ENCODE measurements at regions not wholly inside any gene's neighbourhood (a gene's known extent, or its start where the extent isn't known, plus 50 kb on each side); places are given as distances from the start of the nearest gene placed in this dataset.

DNA sequence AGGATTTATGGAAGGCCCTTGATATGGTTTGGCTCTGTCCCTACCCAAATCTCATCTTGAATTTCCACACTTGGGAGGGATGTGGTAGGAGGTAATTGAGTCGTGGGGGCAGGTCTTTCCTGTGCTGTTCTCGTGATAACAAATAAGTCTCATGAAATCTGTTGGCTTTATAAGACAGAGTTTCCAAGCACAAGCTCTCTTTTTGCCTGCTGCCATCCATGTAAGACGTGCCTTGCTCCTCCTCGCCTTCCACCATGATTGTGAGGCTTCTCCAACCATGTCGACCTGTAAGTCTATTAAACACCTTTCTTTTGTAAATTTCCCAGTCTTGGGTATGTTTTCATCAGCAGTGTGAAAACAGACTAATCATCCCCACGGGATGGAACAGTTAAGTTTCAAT, 557.2 kb upstream of the ISX start:
- H3K9me3 Mint-ChIP-seq: no peaks in the 10 kb centered on the region
- Histone ChIP-seq H3K79me2 (ENCODE audit: low read depth) (no peaks in the 10 kb centered on the region), H3K36me3 (no peaks in the 10 kb centered on the region), H3F3A (ENCODE audit: low read depth) (no peaks in the 10 kb centered on the region), H4K20me1 (ENCODE audit: low read depth) (no peaks in the 10 kb centered on the region), H3K4me3 (no peak overlapping the region), H2AFZ (replicated peaks) (no peak overlapping the region), H3K4me1 (no peaks in the 10 kb centered on the region), H3K27me3 (no peaks in the 10 kb centered on the region), H3K4me2 (no peak overlapping the region), H3K9me3 (ENCODE audit: low read depth) (no peaks in the 10 kb centered on the region), H3K9ac (no peak overlapping the region), H3K27ac (no peak overlapping the region)
- no peak overlapping the region for H3K4me3 Mint-ChIP-seq
- H3K4me1 Mint-ChIP-seq: no peaks in the 10 kb centered on the region
- H3K27me3 Mint-ChIP-seq (ENCODE audit: insufficient read depth, low read depth): no peaks in the 10 kb centered on the region
- no peak for DNase-seq (ENCODE audit: low spot score)
- no peaks in the 10 kb centered on the region for H3K36me3 Mint-ChIP-seq
- no peak overlapping the region for H3K27ac Mint-ChIP-seq
- TF ChIP-seq EZH2 (IDR thresholded peaks at IDR 0.05): no peak
- no peak for TF ChIP-seq EZH2phosphoT487 (IDR thresholded peaks at IDR 0.05)
- TF ChIP-seq, protein P1, sequence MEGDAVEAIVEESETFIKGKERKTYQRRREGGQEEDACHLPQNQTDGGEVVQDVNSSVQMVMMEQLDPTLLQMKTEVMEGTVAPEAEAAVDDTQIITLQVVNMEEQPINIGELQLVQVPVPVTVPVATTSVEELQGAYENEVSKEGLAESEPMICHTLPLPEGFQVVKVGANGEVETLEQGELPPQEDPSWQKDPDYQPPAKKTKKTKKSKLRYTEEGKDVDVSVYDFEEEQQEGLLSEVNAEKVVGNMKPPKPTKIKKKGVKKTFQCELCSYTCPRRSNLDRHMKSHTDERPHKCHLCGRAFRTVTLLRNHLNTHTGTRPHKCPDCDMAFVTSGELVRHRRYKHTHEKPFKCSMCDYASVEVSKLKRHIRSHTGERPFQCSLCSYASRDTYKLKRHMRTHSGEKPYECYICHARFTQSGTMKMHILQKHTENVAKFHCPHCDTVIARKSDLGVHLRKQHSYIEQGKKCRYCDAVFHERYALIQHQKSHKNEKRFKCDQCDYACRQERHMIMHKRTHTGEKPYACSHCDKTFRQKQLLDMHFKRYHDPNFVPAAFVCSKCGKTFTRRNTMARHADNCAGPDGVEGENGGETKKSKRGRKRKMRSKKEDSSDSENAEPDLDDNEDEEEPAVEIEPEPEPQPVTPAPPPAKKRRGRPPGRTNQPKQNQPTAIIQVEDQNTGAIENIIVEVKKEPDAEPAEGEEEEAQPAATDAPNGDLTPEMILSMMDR (IDR thresholded peaks at IDR 0.05): no peak

DNA sequence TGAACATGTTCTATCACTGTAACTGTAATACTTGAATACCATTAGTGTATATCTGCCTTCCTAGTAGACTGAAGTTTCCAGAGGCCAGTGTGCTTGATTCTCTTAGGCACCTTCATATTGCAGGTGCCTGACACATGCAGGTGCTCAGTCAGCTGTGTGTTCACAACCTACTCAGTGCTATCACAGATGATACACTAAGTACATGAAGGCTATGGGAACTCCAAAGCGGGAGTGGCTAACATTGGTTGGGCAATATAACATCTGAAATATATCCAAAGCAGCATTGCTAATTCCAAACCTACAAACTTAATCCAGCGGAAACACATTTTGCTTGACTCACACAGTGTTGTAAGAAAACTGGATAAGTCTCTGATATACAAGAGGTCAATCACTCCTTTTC, 539.3 kb upstream of the ISX start:
- Histone ChIP-seq H3K79me2 (ENCODE audit: low read depth) (no peaks in the 10 kb centered on the region), H3K9me3 (ENCODE audit: low read depth) (no peaks in the 10 kb centered on the region), H3K4me1 (no peaks in the 10 kb centered on the region), H3K36me3 (no peaks in the 10 kb centered on the region), H3K27ac (no peak overlapping the region), H3K4me3 (no peak overlapping the region), H2AFZ (replicated peaks) (no peak overlapping the region), H3K4me2 (no peak overlapping the region), H3K9ac (no peak overlapping the region), H3F3A (ENCODE audit: low read depth) (no peaks in the 10 kb centered on the region), H3K27me3 (no peaks in the 10 kb centered on the region), H4K20me1 (ENCODE audit: low read depth) (no peaks in the 10 kb centered on the region)
- no peak overlapping the region for H3K27ac Mint-ChIP-seq
- no peaks in the 10 kb centered on the region for H3K4me1 Mint-ChIP-seq
- no peak overlapping the region for H3K4me3 Mint-ChIP-seq
- H3K36me3 Mint-ChIP-seq: no peaks in the 10 kb centered on the region
- DNase-seq (ENCODE audit: low spot score): no peak
- no peaks in the 10 kb centered on the region for H3K27me3 Mint-ChIP-seq (ENCODE audit: insufficient read depth, low read depth)
- TF ChIP-seq EZH2 (IDR thresholded peaks at IDR 0.05): no peak
- TF ChIP-seq, protein P1 (IDR thresholded peaks at IDR 0.05): no peak
- no peak for TF ChIP-seq EZH2phosphoT487 (IDR thresholded peaks at IDR 0.05)
- H3K9me3 Mint-ChIP-seq: no peaks in the 10 kb centered on the region

DNA sequence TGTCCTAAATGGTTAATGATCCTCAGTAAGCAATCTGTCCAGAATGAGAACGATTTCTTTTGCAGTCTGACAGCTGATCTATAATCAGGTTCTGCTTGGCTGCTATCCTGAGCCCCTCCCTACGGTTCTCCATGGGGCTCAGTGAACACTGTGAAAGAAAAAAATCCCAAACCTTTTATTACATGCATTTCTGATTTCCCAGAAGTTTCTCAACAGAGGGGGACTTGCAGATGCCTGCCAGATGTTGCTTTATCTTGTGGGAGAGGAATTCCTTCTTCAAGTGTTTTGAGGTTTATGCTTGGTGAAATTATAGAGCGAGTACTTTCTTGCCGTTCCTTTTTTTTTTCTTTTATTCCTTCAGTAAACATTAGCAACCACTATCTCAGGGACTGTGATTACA, 531.9 kb upstream of the ISX start:
- no peak overlapping the region for H3K27ac ChIP-seq
- no peaks in the 10 kb centered on the region for H3K36me3 ChIP-seq
- no peaks in the 10 kb centered on the region for H3K79me2 ChIP-seq (ENCODE audit: low read depth)
- H2AFZ ChIP-seq (replicated peaks): no peak overlapping the region
- Mint-ChIP-seq H3K36me3 (no peaks in the 10 kb centered on the region), H3K27ac (no peak overlapping the region), H3K27me3 (ENCODE audit: insufficient read depth, low read depth) (peaks cover 3% of the 10 kb centered on the region), H3K9me3 (no peaks in the 10 kb centered on the region), H3K4me1 (peaks cover 7% of the 10 kb centered on the region), H3K4me3 (no peak overlapping the region)
- H3K9me3 ChIP-seq (ENCODE audit: low read depth): no peaks in the 10 kb centered on the region
- no peaks in the 10 kb centered on the region for H3K4me1 ChIP-seq
- no peak overlapping the region for H3K9ac ChIP-seq
- no peaks in the 10 kb centered on the region for H3K27me3 ChIP-seq
- no peak for DNase-seq (ENCODE audit: low spot score)
- no peak overlapping the region for H3K4me3 ChIP-seq
- no peak for TF ChIP-seq EZH2phosphoT487 (IDR thresholded peaks at IDR 0.05)
- TF ChIP-seq, protein P1 (IDR thresholded peaks at IDR 0.05): no peak
- TF ChIP-seq EZH2 (IDR thresholded peaks at IDR 0.05): no peak
- H4K20me1 ChIP-seq (ENCODE audit: low read depth): no peaks in the 10 kb centered on the region
- H3F3A ChIP-seq (ENCODE audit: low read depth): no peaks in the 10 kb centered on the region
- no peak overlapping the region for H3K4me2 ChIP-seq

DNA sequence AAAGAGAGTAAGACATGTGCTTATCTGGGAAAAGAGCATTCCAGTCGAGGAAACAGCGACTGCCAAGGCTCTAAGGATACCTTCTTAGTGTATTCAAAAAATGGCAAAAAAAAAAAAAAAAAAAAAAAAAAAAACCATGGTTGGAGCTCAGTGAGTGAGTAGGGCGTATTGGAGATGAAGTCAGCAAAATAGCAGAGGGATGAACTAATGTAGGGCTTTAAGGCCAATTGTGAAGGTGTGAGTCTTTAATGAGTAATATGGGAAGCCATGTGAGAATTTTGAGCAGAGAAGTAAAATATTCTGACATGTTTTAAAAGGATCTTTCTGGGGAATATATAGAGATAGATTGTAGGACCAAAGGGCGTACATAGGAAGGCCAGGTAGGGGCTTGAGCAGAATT, 498.6 kb upstream of the ISX start:
- Mint-ChIP-seq H3K27me3 (ENCODE audit: insufficient read depth, low read depth) (peaks cover 2% of the 10 kb centered on the region), H3K27ac (no peak overlapping the region), H3K4me3 (no peak overlapping the region), H3K4me1 (peaks cover 3% of the 10 kb centered on the region), H3K9me3 (no peaks in the 10 kb centered on the region), H3K36me3 (no peaks in the 10 kb centered on the region)
- Histone ChIP-seq H3K27ac (no peak overlapping the region), H3K4me3 (no peak overlapping the region), H2AFZ (replicated peaks) (no peak overlapping the region), H3K27me3 (no peaks in the 10 kb centered on the region), H3K4me2 (no peak overlapping the region), H3K4me1 (no peaks in the 10 kb centered on the region), H3K79me2 (ENCODE audit: low read depth) (no peaks in the 10 kb centered on the region), H4K20me1 (ENCODE audit: low read depth) (no peaks in the 10 kb centered on the region), H3K9ac (no peak overlapping the region), H3K36me3 (no peaks in the 10 kb centered on the region), H3K9me3 (ENCODE audit: low read depth) (no peaks in the 10 kb centered on the region), H3F3A (ENCODE audit: low read depth) (no peaks in the 10 kb centered on the region)
- DNase-seq (ENCODE audit: low spot score): no peak
- TF ChIP-seq, protein P1 (IDR thresholded peaks at IDR 0.05): no peak
- TF ChIP-seq EZH2 (IDR thresholded peaks at IDR 0.05) (no peak), EZH2phosphoT487 (IDR thresholded peaks at IDR 0.05) (no peak)
